ENCODE measurements at regions not wholly inside any gene's neighbourhood (a gene's known extent, or its start where the extent isn't known, plus 50 kb on each side); places are given as distances from the start of the nearest gene placed in this dataset.
"Not testable (repeated sequence)": the region's sequence is repeated elsewhere in the genome, so short reads cannot be mapped to it uniquely, and the experiment has no call there.

DNA sequence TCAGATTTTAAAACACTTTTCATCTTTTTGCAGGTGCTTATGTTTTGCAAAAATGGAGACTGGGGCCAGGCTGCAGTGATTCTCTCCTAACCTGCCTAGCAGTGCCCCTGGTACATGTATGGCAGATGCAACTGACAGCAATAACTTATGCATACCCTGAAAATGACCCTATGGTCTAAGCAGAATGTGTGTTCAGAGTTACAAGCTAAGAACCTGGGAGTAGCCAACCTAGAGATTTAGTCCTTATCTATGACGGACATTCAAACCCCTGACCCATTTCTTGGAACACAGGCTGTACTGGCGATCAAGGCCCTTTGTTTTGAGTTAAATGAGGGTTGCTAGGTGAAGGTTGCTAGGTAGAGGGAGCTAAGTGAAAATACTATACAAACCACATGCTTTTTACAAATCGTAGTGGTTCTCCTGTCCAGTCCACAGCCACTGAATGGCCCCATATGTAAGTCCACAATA, 184.9 kb upstream of the SESN3 start:
- Histone ChIP-seq H3K36me3 (no peaks in the 10 kb centered on the region), H3K27me3 (no peaks in the 10 kb centered on the region), H3K4me3 (replicated peaks in 1 of 3) (no peak overlapping the region), H3K27ac (no peak overlapping the region), H3K4me1 (no peaks in the 10 kb centered on the region), H3K9me3 (no peaks in the 10 kb centered on the region)
- intact Hi-C loops (cut with DNase I): no loop called here
- 64 to 69% methylated on average over 3 of the region's 3 CpGs for WGBS, 2 donors
- DNase-seq: no peak
- no peak for TF ChIP-seq POLR2A (IDR thresholded peaks at IDR 0.05)
- TF ChIP-seq, protein P1, sequence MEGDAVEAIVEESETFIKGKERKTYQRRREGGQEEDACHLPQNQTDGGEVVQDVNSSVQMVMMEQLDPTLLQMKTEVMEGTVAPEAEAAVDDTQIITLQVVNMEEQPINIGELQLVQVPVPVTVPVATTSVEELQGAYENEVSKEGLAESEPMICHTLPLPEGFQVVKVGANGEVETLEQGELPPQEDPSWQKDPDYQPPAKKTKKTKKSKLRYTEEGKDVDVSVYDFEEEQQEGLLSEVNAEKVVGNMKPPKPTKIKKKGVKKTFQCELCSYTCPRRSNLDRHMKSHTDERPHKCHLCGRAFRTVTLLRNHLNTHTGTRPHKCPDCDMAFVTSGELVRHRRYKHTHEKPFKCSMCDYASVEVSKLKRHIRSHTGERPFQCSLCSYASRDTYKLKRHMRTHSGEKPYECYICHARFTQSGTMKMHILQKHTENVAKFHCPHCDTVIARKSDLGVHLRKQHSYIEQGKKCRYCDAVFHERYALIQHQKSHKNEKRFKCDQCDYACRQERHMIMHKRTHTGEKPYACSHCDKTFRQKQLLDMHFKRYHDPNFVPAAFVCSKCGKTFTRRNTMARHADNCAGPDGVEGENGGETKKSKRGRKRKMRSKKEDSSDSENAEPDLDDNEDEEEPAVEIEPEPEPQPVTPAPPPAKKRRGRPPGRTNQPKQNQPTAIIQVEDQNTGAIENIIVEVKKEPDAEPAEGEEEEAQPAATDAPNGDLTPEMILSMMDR (IDR thresholded peaks at IDR 0.05): no peak

DNA sequence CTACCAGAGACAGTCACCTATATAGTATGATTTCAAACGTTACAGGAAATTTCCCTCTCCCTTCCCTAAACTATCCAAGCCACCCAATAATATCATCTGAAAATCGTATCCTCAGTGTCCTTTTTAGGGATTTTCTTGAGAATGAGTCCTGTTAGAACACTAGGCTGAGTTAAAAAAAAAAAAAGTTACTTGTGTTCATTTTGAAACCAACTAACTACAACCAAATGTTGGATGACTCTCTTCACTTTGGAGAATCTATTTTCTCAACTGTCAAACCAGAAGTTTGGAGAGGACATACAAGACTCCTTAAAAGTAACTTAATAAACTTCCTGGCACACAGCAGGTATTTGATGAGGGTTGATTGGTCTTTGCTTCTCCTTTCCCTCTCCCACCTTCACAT, 183.2 kb upstream of the SESN3 start:
- Histone ChIP-seq H3K27me3 (no peaks in the 10 kb centered on the region), H3K4me3 (replicated peaks in 1 of 3) (no peak overlapping the region), H3K4me1 (no peaks in the 10 kb centered on the region), H3K36me3 (no peaks in the 10 kb centered on the region), H3K9me3 (no peaks in the 10 kb centered on the region), H3K27ac (no peak overlapping the region)
- TF ChIP-seq, protein P1 (IDR thresholded peaks at IDR 0.05): no peak
- no peak for TF ChIP-seq POLR2A (IDR thresholded peaks at IDR 0.05)
- intact Hi-C loops (cut with DNase I): no loop called here
- no peak for DNase-seq
- WGBS, 2 donors: 75 to 81% methylated on average over 2 of the region's 2 CpGs

DNA sequence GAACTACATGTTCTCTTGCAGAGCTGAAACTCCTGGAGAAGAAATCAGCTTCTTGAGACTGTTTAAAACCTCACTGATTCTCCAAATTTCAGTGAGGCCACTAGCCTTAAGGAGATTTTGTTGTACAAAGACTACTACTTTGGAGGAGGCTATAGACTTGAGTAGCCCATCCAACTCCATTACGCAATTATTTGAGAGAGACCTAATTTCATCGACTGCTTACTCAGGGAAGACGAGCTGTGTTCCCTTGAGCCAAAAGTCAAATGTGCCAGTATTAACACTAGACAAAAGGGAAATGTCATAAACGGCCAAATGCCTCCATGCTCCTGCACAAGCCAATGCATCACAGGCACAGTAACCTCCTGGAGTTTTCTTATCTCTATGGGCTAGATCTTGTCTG, 182.8 kb upstream of the SESN3 start:
- H3K9me3 ChIP-seq: no peaks in the 10 kb centered on the region
- no peaks in the 10 kb centered on the region for H3K4me1 ChIP-seq
- no peak overlapping the region for H3K27ac ChIP-seq
- intact Hi-C loops (cut with DNase I): no loop called here
- no peak for TF ChIP-seq POLR2A (IDR thresholded peaks at IDR 0.05)
- TF ChIP-seq, protein P1 (IDR thresholded peaks at IDR 0.05): no peak
- DNase-seq: no peak
- no peaks in the 10 kb centered on the region for H3K36me3 ChIP-seq
- H3K4me3 ChIP-seq (replicated peaks in 1 of 3): no peak overlapping the region
- 58 to 84% methylated on average over 4 of the region's 4 CpGs for WGBS, 2 donors
- no peaks in the 10 kb centered on the region for H3K27me3 ChIP-seq

DNA sequence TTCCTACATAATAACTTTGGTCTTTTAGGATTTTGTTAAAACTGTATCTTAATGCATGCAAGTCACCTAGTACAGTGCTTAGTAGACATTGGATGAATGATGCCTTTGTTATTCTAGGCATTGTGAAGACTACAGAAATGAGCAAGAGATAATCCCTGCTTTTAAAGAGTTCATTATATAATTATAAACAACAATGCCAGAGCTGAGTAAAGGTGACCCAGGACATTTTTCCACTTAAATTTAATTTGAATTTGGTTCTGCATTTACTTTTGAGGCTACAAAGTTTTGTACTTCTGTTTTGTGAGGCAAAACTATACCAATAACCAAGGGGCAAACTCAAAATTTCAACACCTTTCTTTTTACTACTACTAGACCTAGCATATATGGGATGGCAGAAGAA, 182.0 kb upstream of the SESN3 start:
- no peaks in the 10 kb centered on the region for H3K27me3 ChIP-seq
- DNase-seq: no peak
- intact Hi-C loops (cut with DNase I): no loop called here

DNA sequence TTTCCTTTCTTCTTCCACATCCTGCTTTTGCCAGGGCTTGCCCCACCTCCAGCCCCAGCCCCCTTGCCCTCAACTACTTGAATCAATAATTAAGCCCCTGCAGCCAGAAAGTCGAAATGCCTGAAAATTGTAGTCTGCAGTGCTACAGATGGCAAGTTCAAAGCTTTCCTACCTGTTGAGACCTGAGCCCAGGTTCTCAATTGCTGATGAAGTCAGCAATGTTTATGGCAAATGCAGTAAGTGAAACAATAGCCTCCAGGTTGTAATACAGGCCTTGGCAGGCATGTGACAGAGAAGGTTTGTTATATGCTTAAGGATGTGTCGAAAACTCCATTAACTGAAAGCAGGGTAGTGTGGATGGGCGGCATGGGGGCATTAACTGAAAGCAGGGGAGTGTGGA, 181.1 kb upstream of the SESN3 start:
- Histone ChIP-seq H3K27ac (no peak overlapping the region), H3K27me3 (no peaks in the 10 kb centered on the region), H3K4me1 (no peaks in the 10 kb centered on the region), H3K36me3 (no peaks in the 10 kb centered on the region), H3K4me3 (replicated peaks in 1 of 3) (no peak overlapping the region), H3K9me3 (no peaks in the 10 kb centered on the region)
- TF ChIP-seq POLR2A (IDR thresholded peaks at IDR 0.05): no peak
- TF ChIP-seq, protein P1 (IDR thresholded peaks at IDR 0.05): no peak
- WGBS, 2 donors: 78 to 94% methylated on average over 3 of the region's 3 CpGs
- intact Hi-C loops (cut with DNase I): no loop called here
- DNase-seq: no peak

More for the DNA sequence above, 182.0 kb upstream of the SESN3 start:
- Histone ChIP-seq H3K4me1 (no peaks in the 10 kb centered on the region), H3K27ac (no peak overlapping the region), H3K9me3 (no peaks in the 10 kb centered on the region), H3K36me3 (no peaks in the 10 kb centered on the region), H3K4me3 (replicated peaks in 1 of 3) (no peak overlapping the region)
- TF ChIP-seq POLR2A (IDR thresholded peaks at IDR 0.05): no peak
- TF ChIP-seq, protein P1 (IDR thresholded peaks at IDR 0.05): no peak

DNA sequence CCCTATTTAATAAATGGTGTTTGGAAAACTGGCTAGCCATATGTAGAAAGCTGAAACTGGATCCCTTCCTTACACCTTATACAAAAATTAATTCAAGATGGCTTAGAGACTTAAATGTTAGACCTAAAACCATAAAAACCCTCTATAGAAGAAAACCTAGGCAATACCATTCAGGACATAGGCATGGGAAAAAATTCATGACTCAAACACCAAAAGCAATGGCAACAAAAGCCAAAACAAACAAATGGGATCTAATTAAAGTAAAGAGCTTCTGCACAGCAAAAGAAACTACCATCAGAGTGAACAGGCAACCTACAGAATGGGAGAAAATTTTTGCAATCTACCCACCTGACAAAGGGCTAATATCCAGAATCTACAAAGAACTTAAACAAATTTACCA, 179.7 kb upstream of the SESN3 start:
- H3K4me3 ChIP-seq (replicated peaks in 1 of 3); H3K36me3 ChIP-seq; DNase-seq; H3K27me3 ChIP-seq; intact Hi-C loops (cut with DNase I); H3K4me1 ChIP-seq; H3K27ac ChIP-seq; H3K9me3 ChIP-seq: not testable (repeated sequence)
